LNCaP clone FGC (cell line): ENCODE measurements at regions not wholly inside any gene's neighbourhood (a gene's known extent, or its start where the extent isn't known, plus 50 kb on each side); places are given as distances from the start of the nearest gene placed in this dataset.
"Not testable (repeated sequence)": the region's sequence is repeated elsewhere in the genome, so short reads cannot be mapped to it uniquely, and the experiment has no call there.

ENCODE experiments used
- DNase-seq: peaks from one replicate; pipeline ENCODE4 v3.0.0-alpha.2; 2011; ENCODE audit warnings: low read depth
- H3K4me3 ChIP-seq: 2 replicates; pipeline ENCODE4 v1.5.1; 2011; ENCODE audit warnings: mild to moderate bottlenecking, low read depth, low read length, control low read depth

DNA sequence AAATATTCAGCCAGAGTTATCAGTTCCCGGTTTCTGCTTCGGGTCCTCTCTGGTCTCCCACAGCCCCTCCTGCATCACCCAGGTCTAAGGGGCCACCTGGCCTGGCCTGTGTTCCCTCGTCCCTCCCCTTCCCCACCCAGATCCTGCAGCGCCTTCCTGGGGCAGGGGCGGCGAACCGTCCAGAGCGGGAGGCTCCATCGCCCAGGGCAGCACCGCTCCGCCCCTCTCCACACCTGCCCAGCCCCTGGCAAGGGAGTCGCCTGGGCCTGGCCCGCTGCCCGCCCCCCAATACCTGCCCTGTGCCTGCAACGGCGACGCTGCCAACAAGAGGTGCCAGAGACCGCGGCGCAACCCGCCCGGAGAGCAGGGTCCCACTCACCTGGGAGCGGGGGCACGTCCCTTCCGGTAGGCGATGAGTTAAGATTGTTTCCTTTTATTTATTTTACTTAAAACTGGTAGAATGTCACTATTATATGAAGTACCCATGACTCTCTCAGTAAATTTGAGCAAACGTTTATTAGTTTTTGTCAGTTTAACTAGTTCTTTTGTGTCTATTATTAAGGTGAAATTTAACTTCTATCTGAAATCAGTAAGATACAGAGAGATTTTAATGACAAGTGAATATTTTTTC lies 1641.1 kb downstream of the SPATA31A7 start:
- H3K4me3 ChIP-seq, DNase-seq: not testable (repeated sequence)

GRCh38 chr9:62833323-62834200 lies 1643.7 kb downstream of the SPATA31A7 start:
- DNase-seq = not testable (repeated sequence)

DNA sequence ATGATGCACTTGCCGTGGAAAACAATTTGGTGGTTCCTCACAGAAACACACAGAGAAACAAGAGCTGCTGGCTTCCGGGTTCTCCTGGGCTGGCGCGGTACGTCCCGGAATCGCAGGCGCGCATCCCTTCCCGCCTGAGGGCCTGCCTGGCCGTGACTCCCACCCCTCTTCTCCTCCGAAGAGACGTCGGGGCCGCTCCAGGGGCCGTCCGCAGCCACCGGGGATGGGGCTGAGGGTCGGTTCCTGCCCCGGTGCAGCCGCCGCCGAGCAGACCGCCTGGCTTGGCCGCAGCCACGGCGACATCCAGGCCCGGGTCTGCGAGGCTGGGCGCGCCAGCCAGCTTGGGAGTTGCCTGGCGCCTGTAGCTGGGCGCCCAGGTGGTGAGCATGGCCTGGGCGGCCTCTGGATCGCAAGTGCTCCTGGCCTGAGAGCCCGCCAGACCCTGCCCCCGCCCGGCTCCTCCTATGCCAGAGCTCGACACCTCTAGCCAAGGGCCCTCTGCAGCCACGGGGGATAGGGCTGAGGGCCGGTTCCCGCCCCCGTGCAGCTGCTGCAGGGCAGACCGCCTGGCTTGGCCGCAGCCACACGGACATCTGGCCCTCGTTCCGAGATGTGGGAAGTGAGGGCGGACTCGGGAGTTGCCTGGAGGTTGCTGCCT lies 1647.5 kb downstream of the SPATA31A7 start:
- not testable (repeated sequence) for DNase-seq, H3K4me3 ChIP-seq

More at GRCh38 chr9:62833323-62834200, 1643.7 kb downstream of the SPATA31A7 start:
- H3K4me3 ChIP-seq = not testable (repeated sequence)

DNA sequence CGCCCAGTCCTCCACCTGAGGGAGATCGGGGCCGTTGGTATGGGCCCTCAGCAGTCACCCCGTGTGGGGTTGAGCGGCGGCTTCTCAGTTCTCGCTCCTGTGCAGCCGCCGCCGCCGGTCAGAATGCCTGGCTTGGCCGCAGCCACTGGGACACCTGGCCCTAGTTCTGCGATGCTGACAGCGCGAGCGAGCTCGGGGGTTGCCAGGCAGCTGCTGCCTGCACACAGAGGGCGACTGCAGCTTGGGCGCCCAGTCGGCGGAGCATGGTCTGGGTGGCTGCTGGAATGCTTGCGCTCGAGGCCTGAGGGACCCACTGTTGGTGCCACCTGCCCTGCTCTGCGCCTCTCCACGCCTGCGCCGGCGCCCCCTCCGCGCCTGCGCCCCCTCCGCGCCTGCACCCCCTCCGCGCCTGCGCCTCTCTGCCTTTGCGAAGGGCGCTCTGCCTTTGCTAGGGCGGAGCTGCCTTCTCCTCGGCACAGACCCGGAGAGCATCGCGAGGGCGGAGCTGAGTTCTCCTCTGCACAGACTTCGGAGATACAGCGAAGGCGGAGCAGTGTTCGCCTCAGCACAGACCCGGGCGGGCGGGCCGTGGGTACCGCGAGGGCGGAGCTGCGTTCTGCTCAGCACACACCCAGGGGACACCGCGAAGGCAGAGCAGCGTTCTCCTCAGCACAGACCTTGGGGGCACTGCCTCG lies 1648.3 kb downstream of the SPATA31A7 start:
- H3K4me3 ChIP-seq = peak overlapping the region; percentile 32
- peak; percentile 46 for DNase-seq

GRCh38 chr9:62839168-62839567 lies 1649.3 kb downstream of the SPATA31A7 start:
- not testable (repeated sequence) for DNase-seq, H3K4me3 ChIP-seq

DNA sequence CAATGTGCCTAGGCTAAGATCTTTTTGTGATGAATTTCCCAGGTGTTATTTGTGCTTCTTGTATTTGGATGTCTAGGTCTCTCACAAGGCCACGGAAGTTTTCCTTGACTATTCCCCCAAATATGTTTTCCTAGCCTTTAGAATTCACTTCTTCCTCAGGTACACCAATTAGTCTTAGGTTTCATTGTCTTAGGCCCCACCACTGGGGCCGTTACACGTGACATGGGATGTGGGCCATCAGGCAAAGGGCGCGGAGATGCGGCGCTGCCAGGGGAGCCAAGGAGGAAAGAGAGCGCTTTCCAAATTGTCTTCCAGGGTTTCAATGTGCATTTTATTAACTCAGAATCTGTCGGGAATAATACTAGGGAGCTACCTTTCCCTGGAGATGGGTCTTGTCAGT lies 1653.3 kb downstream of the SPATA31A7 start:
- not testable (repeated sequence) for DNase-seq, H3K4me3 ChIP-seq

DNA sequence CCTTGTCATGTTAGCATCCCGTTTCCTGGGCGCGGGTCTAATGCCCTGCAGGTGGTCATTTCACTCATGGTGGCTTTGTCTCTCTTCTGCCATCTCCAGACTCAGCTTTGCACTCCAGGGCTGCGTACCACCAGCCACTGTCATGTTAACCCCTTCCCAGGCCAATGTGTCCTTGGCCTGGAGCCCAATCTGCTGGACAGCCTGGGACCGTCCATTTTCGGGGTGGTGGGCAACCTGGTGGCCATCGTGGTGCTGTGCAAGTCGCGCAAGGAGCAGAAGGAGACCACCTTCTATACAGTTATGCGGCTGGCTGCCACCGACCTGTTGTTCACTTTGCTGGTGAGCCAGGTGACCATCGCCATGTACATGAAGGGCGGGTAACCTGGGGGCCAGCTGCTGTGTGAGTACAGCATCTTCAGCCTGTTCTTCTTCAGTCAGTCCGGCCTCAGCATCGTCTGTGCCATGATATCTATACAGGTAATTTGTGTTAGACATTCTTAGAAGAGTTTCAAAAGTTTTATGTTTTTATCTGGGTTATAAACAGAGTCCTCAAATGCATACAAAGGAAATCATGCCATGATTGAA lies 1654.0 kb downstream of the SPATA31A7 start:
- H3K4me3 ChIP-seq, DNase-seq: not testable (repeated sequence)

- H3K4me3 ChIP-seq, DNase-seq: not testable (repeated sequence)
Measured at GRCh38 chr9:62844681-62845185, 1654.9 kb downstream of the SPATA31A7 start.

- not testable (repeated sequence) for DNase-seq, H3K4me3 ChIP-seq
Measured at GRCh38 chr9:62848258-62848657, 1658.4 kb downstream of the SPATA31A7 start.

- DNase-seq, H3K4me3 ChIP-seq: not testable (repeated sequence)
Measured at GRCh38 chr9:62849991-62850390, 1660.2 kb downstream of the SPATA31A7 start.

GRCh38 chr9:62857280-62857679 lies 1667.4 kb downstream of the SPATA31A7 start:
- H3K4me3 ChIP-seq = not testable (repeated sequence)

GRCh38 chr9:62858240-62858639 lies 1668.4 kb downstream of the SPATA31A7 start:
- DNase-seq = not testable (repeated sequence)

More at GRCh38 chr9:62857280-62857679, 1667.4 kb downstream of the SPATA31A7 start:
- DNase-seq = not testable (repeated sequence)

DNA sequence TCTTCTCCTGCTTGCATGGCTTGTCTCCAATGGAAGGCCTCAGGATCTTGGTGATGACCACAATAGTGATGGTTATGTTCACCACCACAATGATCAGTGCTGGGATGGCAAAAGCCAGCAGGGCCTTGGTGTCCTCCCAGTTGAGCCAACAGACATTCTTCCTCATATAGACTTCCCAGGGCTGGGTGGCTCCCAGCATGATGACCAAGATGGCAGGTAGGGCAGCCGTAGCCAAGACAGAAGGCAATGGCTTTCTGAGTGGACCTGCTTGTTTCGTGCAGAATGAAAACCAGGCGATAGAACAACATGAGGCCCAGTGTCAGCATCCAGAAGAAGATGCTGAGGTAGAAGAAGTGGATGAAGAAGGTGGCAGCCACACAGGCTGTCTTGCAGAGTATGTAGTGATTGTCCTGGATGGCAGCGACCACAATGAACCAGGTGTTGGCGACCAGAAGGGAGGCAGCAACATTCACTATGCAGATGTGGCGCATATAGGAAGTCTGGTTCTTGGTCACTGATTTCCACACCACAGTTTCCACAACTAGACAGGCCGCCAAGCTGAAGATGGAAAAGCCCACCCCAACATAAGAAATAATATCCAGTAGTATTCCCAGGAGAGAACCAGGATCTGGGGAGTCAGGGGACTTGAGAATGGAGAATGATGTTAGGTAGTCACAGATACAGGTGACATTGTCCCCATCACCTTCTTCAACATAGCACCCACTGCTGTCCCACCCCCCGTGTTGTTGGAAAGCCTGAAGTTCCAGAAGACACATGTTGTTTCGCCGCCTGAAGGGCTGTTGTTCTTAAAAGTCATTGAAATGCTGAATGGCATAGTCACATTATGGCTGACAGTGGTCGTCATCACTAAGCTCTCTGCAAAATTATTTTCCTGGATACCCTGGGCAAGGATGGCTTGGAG lies 1671.4 kb downstream of the SPATA31A7 start:
- DNase-seq, H3K4me3 ChIP-seq: not testable (repeated sequence)

More at GRCh38 chr9:62858240-62858639, 1668.4 kb downstream of the SPATA31A7 start:
- H3K4me3 ChIP-seq = not testable (repeated sequence)

DNA sequence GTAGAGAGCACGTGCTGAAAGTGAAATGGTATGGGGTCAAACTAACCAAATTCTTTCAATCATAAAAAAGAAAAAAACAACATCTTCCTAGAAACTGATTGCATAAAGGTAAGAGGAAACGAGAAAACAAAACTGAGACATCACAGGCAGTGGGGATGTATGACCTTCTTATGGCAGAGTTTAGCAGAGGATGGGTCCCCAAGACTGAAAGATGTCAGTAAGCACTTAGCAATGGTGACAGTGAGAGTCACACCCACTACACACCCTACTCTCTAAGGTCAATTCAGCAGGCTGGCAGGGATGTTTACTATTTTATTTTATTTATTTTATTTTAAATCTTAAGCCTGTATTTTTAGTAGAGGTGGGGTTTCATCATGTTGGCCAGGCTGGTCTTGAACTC lies 1672.3 kb downstream of the SPATA31A7 start:
- DNase-seq, H3K4me3 ChIP-seq: not testable (repeated sequence)

DNA sequence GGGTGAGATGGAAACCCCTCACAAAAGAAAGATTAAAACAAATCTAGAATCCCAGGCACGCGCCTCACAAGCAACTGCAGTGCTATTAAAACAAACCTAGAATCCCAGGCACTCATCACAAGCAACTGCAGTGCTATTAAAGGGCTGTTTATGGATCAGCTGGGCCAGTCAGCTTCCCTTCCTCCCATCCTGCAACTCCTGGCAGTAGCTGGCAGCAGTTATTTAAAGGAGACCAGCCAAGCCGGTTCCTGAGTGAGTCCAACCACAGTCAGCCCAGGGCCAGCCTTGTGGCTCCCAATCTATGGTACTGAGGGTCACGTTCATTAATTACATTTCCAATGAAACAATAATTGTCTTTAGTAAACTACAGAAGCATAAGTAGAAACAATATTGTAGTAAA lies 1673.5 kb downstream of the SPATA31A7 start:
- DNase-seq = peak; percentile 93

GRCh38 chr9:62863867-62864266 lies 1674.0 kb downstream of the SPATA31A7 start:
- H3K4me3 ChIP-seq, DNase-seq: not testable (repeated sequence)

More for the DNA sequence above, 1673.5 kb downstream of the SPATA31A7 start:
- not testable (repeated sequence) for H3K4me3 ChIP-seq
